ENCODE measurements at regions not wholly inside any gene's neighbourhood (a gene's known extent, or its start where the extent isn't known, plus 50 kb on each side); places are given as distances from the start of the nearest gene placed in this dataset.

- TF ChIP-seq POLR2AphosphoS5 (IDR thresholded peaks at IDR 0.05; ENCODE audit: insufficient read depth in 1 of 2, low read depth in 1 of 2) (no peak), POLR2A (IDR thresholded peaks at IDR 0.05) (no peak), CTCF (IDR thresholded peaks at IDR 0.05) (no peak)
- intact Hi-C loops (cut with DNase I) = no loop called here
- Histone ChIP-seq H3K4me1 (no peaks in the 10 kb centered on the region), H3K4me3 (no peak overlapping the region), H3K27me3 (no peaks in the 10 kb centered on the region), H3K27ac (no peak overlapping the region), H3K36me3 (no peaks in the 10 kb centered on the region), H3K9me3 (no peaks in the 10 kb centered on the region)
- no peak for DNase-seq (ENCODE audit: extremely low spot score in 2 of 2)
Measured at GRCh38 chr4:62243895-62244294, 1043.8 kb downstream of the ADGRL3 start.

- intact Hi-C loops (cut with DNase I) = no loop called here
Measured at GRCh38 chr4:62235911-62236310, 1035.8 kb downstream of the ADGRL3 start.

GRCh38 chr4:62232814-62233213, 1032.7 kb downstream of the ADGRL3 start:
- intact Hi-C loops (cut with DNase I) = no loop called here
- Histone ChIP-seq H3K27ac (no peak overlapping the region), H3K27me3 (no peaks in the 10 kb centered on the region), H3K36me3 (no peaks in the 10 kb centered on the region), H3K4me1 (no peaks in the 10 kb centered on the region), H3K4me3 (no peak overlapping the region), H3K9me3 (no peaks in the 10 kb centered on the region)
- no peak for DNase-seq (ENCODE audit: extremely low spot score in 2 of 2)
- TF ChIP-seq POLR2A (IDR thresholded peaks at IDR 0.05) (no peak), CTCF (IDR thresholded peaks at IDR 0.05) (no peak), POLR2AphosphoS5 (IDR thresholded peaks at IDR 0.05; ENCODE audit: insufficient read depth in 1 of 2, low read depth in 1 of 2) (no peak)

More at GRCh38 chr4:62235911-62236310, 1035.8 kb downstream of the ADGRL3 start:
- Histone ChIP-seq H3K9me3 (no peaks in the 10 kb centered on the region), H3K4me3 (no peak overlapping the region), H3K4me1 (no peaks in the 10 kb centered on the region), H3K27me3 (no peaks in the 10 kb centered on the region), H3K36me3 (no peaks in the 10 kb centered on the region), H3K27ac (no peak overlapping the region)
- no peak for DNase-seq (ENCODE audit: extremely low spot score in 2 of 2)
- TF ChIP-seq POLR2AphosphoS5 (IDR thresholded peaks at IDR 0.05; ENCODE audit: insufficient read depth in 1 of 2, low read depth in 1 of 2) (no peak), CTCF (IDR thresholded peaks at IDR 0.05) (no peak), POLR2A (IDR thresholded peaks at IDR 0.05) (no peak)

GRCh38 chr4:62231994-62232393, 1031.9 kb downstream of the ADGRL3 start:
- Histone ChIP-seq H3K4me3 (no peak overlapping the region), H3K4me1 (no peaks in the 10 kb centered on the region), H3K27me3 (no peaks in the 10 kb centered on the region), H3K27ac (no peak overlapping the region), H3K9me3 (no peaks in the 10 kb centered on the region), H3K36me3 (no peaks in the 10 kb centered on the region)
- intact Hi-C loops (cut with DNase I) = no loop called here
- DNase-seq (ENCODE audit: extremely low spot score in 2 of 2) = no peak
- TF ChIP-seq POLR2A (IDR thresholded peaks at IDR 0.05) (no peak), POLR2AphosphoS5 (IDR thresholded peaks at IDR 0.05; ENCODE audit: insufficient read depth in 1 of 2, low read depth in 1 of 2) (no peak), CTCF (IDR thresholded peaks at IDR 0.05) (no peak)

GRCh38 chr4:62226082-62226481, 1026.0 kb downstream of the ADGRL3 start:
- no peaks in the 10 kb centered on the region for H3K27me3 ChIP-seq
- H3K4me3 ChIP-seq = no peak overlapping the region
- H3K36me3 ChIP-seq = no peaks in the 10 kb centered on the region
- intact Hi-C loops (cut with DNase I) = no loop called here
- no peaks in the 10 kb centered on the region for H3K9me3 ChIP-seq
- DNase-seq (ENCODE audit: extremely low spot score in 2 of 2) = no peak
- H3K4me1 ChIP-seq = no peaks in the 10 kb centered on the region
- H3K27ac ChIP-seq = no peak overlapping the region
- no peak for TF ChIP-seq CTCF (IDR thresholded peaks at IDR 0.05)
- TF ChIP-seq POLR2A (IDR thresholded peaks at IDR 0.05) = no peak
- TF ChIP-seq POLR2AphosphoS5 (IDR thresholded peaks at IDR 0.05; ENCODE audit: insufficient read depth in 1 of 2, low read depth in 1 of 2) = no peak
